ENCODE measurements at regions not wholly inside any gene's neighbourhood (a gene's known extent, or its start where the extent isn't known, plus 50 kb on each side); places are given as distances from the start of the nearest gene placed in this dataset.

GRCh38 chr18:25710981-25711380, 359.0 kb upstream of the ZNF521 start:
- DNase-seq, result no peak

GRCh38 chr18:25705650-25706049, 353.7 kb upstream of the ZNF521 start:
- no peak for DNase-seq

DNA sequence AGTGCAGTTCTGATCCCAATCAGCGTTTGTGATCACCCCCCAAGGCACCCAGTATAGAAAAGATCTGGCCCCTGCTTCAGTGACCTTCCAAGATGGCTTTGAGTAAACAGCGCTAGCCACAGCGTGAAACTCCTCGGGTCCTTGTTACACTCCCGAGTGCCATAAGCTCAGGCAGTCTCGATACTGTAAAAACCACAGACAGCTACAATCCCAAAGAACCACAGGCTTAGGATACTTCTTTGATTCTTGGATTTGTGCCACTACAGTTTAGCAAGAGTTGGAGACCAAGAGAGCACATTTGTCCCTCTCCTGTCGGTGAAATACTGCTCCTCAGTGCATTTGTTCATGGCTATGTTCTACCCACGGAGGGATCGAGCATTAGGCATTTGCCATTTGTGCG, 352.5 kb upstream of the ZNF521 start:
- no peak for DNase-seq

GRCh38 chr18:25704071-25704470, 352.1 kb upstream of the ZNF521 start:
- DNase-seq, result no peak

DNA sequence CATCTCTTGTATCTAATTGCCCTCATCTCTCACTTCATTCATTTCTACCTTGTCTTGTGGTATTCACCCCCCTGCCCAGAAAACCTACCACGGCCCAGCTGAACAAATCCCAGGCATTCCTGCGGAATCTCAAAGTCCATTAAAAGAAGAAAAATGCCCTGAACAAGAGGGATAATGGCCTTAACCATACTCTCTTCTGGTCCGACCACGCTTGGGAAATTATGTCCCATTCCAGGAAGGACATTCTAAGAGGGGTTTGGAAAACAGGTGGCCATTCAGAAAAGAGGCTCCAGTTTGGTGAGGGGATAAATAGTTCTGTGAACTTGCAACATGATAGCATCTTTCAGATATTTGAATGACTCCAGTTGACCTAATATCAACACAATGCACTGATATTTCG, 349.9 kb upstream of the ZNF521 start:
- DNase-seq, result no peak

DNA sequence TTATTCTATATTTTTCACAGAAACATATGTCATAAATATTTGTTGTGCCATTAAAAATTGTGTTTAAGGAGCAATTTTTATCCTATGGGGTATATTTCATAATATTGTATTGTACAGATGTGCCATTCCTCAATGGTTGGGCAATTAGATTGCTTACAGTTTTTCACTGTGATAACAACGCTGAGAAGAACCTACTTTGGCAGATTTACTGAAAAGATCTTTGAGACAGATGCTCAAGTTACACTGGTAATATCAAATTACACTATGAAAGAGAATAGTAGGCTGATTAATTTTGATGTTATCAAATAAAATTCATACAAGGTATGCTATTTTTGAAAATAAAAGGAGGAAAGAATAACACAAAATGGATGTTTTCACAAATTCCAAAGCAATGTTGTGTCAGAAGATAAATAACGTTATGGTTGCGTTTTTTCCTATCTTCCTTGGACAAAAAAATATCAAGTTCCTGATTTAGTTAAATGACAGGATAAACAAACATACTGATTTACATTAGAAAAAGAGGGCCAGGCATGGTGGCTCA, 335.1 kb upstream of the ZNF521 start:
- no peak for DNase-seq

GRCh38 chr18:25685088-25685487, 333.1 kb upstream of the ZNF521 start:
- no peak for DNase-seq

DNA sequence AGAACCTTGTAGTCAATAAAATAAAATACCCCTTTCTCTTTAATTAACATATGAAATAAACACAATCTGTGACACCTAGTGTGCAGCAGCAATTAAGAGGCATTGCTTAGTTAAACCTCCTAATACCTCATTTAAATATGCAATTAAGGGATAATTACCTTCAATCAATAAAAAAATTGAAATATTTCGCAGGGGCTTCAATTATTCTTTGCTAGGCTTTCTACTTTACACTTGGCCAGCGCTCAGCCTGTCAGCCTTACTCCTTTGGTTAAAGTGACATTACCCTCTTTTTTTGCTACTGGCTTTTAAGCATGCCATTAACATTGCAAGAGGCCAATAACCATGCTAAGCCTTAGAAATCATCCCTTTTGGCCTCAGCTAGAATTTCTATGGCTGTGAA, 327.5 kb upstream of the ZNF521 start:
- DNase-seq, result no peak

- DNase-seq, result no peak
Measured at GRCh38 chr18:25678221-25678620, 326.3 kb upstream of the ZNF521 start.

DNA sequence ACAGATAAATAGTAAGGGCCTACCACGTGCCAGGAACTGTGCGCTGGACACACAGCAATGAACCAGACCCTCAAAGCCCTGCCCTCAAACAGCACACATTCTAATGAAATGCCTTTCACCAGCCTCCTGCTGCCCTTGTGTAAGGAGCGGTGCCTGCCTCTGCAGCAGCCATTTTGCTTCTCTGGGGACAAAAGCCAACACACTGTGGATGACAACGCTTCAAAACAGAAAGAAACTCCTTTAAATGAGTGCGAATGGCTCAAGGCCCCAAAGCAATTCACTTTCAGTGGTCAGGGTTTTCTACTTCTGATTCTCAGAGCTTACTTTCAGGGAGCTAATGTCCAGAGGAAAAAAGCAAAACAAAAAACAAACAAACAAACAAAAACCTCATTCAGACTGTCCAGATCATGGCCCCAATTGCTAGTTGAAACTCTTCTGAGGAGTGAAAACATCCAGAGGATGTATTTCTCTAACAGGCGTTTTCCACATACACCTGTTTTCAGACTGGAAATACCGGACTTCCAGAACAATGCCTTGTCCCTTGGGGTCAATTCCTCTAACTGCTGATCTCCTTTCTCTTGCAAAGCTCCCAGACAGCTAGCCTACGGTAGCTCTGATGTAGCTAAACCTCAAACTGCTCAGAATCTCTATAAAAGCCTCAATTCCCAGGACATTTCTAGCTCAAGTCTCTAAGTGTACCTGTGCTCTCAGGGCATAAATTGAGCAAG, 323.3 kb upstream of the ZNF521 start:
- DNase-seq, result no peak

- no peak for DNase-seq
Measured at GRCh38 chr18:25674183-25674582, 322.2 kb upstream of the ZNF521 start.

GRCh38 chr18:25672490-25672889, 320.5 kb upstream of the ZNF521 start:
- no peak for DNase-seq

DNA sequence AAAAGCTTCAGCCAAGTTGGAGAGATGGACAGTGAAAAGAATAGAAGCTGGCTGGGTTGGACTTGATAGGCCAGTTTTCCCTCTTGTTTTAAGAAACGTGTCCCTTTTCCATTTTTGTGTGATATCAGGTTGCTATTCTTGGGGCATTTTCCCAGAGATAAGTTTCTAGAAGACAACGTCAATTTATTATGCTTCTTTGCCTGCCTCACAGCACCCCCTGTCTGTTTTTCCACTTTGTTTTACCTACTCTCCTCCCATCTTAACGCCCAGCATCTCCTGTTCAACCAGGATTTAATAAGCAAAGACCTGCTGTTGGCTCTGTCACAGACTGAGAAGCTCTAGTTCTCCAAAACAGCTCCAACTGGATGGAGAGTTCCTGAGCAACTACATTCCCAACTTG, 317.8 kb upstream of the ZNF521 start:
- DNase-seq, result no peak

DNA sequence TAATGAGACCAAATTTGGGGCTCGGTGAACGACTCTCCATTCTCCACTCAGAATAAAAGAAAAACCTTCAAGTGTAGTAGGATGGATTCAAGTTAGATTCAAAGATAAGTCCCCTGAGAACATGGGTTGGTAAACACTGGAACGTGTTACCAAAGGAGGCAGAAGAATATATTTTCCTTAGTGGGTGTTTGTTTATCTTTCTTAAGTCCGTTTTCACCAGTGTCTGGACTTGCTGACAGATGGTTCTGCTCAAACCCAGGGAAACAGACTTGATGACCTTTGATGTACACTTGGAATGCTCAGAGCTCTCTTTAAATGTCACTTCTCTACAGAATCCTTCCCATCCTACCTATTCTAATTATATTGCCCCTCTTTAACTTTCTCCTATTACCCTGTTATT, 310.3 kb upstream of the ZNF521 start:
- no peak for DNase-seq

DNA sequence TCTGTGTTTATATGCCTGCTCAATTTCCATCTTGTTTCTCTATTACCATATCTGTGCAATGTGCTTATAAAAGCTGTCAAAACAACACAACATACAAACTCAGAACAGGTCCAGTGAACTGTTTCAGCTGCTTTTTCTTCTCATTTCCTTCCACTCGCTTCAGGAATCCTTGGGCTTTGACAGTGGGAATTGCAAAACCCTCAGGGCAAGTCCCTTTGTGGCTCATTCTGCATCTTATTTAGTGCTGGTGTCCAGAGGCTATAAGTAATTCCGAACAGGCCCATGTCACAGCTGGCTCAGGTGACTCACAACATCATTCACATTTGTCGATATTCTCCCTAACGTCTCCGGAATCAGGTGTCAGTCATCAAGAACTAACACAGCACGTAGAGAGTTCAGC, 309.9 kb upstream of the ZNF521 start:
- DNase-seq, result no peak

DNA sequence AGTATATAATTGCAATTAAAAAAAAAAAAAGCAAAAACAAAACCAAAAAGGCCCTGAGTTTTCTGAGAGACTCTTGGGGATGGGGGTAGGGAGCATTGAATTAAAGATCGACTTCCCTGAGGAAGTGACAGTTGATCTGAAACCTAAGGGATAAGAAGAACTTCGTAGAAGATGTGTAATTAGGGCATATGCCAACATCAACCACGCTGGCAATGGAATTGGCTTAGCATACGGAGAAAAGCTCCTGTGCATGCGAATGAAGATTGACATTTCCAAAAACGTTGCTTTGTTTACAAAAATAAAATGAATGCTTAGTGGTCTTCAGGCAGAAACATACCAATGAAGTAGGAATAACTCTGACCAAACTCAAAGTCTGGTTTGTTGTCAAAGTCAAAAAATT, 307.6 kb upstream of the ZNF521 start:
- no peak for DNase-seq

- no peak for DNase-seq
Measured at GRCh38 chr18:25658476-25658875, 306.5 kb upstream of the ZNF521 start.

- DNase-seq, result no peak
Measured at GRCh38 chr18:25651553-25651952, 299.6 kb upstream of the ZNF521 start.

DNA sequence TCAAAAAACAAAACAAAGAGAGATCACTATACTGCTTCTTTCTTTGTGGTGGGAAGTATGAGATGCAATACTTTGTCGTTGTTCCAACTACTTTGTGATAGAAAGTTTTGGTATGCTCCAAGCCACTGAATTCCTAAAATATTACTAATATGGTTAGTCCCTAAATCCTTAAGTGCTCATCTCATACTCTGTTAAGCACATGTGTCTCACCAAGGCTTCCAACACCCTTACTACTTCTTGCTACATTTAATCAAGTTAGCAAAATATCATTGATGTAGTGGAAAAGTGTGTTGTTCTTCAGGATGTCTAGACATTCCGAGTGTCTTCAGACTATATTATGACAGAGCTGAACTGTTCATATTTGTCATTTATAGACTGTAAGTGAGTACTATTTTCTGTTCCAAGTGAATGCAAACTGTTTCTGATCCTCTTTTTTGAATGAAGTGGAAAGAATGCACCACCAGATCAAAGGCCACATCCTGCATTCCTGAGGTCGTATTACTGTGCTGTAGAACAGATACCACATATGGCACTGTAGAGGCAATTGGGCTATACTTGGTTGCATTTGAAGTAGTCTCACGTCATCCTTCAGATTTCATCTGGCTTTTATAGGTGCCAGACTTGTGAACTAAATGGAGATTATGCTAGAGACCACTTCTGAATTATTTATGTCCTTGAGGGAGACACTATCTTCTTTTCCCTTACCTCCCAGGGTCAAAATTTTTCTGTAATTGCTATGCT, 298.4 kb upstream of the ZNF521 start:
- no peak for DNase-seq

DNA sequence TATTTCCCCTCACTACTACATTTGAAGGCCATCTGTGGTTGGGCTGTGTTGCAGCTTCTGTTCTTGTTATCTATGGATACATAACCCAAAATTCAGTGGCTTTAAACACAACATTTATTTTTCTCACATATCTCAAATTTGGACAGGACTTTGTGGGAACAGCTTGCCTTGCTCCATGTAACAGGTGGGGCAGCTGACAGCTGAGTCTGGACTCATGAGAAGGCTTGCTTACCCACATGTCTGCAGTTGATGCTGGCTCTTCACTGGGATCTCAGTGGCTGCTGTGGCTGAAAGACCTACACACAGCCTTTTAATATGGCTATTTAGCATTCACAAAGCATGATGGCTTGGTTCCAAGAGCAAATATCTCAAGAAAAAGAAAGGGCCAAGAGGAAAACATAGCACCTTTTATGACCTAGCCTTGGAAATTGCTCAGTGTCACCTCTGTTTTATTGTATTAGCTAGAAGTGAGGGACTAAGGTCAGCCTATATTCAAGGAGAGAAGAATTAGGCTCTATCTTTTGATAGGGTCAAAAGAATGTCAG, 296.8 kb upstream of the ZNF521 start:
- DNase-seq, result no peak

DNA sequence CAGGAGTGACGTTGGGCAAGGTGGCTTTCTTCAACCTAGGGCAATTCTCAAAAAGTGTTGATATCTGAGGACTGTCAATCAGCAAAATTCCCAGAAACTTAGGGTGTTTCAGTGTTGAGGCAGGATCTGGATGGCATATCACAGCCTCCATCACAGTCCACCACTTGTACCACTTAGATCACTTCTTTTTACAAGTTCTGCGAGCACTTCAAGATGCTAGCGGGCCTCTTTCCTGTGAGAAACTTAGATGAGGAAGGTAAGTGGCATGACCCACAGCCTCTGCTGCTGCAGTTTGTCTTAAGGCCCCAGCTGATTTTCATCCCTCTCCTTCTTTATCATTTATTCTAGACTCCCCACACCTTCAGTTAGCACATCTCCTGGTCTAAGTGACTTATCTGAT, 295.4 kb upstream of the ZNF521 start:
- no peak for DNase-seq

DNA sequence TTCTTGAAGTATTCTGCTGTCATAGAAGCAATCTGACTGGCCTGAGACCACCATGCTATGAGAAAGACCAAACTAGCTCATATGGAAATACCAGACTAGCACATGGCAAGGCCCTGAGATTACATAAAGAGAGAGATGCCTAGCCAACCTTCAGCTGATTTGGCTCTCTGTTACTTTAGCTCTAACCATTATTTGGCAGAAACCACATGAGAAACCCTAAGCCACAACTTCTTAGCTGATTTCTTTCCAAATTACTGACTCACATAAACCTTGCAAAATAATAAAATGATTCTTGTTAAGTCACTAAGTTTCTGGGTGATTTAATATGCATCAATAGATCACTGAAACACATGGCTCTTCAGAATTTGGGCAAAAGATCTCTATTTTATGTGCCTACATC, 295.0 kb upstream of the ZNF521 start:
- no peak for DNase-seq

DNA sequence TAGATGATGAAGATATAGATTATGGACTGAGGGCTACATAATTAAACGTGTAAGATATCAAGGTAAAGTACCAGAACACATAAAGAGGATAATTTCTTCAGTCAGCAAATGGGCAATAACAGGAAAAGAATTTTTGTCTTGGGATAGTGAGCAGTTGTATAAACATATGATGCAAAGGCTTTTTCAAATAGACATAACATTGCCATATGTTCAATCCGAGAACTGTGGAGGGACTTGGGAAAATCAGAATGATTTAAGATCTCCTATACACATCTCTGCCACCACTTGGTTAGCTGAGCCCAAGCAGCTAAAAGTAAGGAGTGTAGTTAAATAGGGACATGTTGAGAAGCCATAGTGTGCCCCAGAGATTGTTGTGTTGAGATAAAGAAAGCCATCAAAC, 287.6 kb upstream of the ZNF521 start:
- no peak for DNase-seq

- DNase-seq, result no peak
Measured at GRCh38 chr18:25633563-25633962, 281.6 kb upstream of the ZNF521 start.
